HG02938 (cell line): ENCODE measurements at regions not wholly inside any gene's neighbourhood (a gene's known extent, or its start where the extent isn't known, plus 50 kb on each side); places are given as distances from the start of the nearest gene placed in this dataset.

Experiments
- ATAC-seq: cut with Tn5 transposase; IDR thresholded peaks from one replicate; pipeline ENCODE4 v1.9.1; 2021; ENCODE audit warnings: mild to moderate bottlenecking, moderate library complexity; ENCODE audit not compliant: unreplicated experiment

DNA sequence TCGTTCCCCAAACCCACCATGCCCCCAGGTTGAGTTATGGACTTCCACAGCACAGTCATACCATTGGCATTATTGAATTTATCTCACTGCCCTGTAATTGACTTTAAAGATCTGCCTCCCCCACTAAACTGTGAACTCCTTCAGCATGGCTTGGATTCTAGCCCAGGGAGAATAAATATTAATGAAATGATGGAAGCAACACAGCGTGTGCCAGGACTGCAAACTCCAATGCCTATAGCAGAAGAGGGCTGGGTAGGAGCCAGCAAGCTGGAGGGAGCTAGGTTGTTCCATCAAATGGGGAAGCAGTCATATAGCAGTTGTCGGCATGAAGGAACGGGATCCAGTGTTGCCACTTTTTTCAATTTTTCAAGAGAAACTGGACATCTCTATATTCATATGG lies 69.0 kb upstream of the MSX2 start:
- ATAC-seq: no peak

DNA sequence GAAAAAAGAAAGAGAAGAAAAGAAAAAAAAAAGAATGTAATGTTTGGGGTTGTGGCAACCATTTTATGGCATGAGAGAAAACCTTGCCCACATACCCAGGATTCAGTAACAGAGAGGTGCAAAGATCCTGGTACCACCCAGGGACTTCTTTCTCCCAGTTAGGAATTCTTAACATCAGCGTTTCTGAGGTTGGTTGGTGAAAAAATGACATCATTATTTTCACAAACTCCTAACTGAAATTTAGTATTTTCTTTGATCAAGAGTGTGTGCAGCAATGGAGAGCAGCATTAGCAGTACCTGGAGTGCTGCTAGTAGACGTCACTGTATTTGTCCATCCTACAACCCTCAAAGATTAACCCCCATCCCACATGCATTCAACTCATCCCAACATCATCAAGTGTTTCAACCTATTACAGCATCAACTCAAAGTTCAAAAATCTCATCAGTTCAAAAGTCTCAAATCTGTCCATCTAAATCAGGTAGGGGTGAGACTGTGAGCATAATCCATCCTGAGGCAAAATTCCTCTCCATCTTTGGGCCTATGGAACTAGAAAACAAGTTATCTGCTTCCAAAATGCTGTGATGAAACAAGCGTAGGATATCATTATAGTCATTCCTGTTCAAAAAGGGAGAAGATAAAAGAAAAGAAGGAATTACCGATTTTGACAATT lies 60.1 kb upstream of the MSX2 start:
- no peak for ATAC-seq

DNA sequence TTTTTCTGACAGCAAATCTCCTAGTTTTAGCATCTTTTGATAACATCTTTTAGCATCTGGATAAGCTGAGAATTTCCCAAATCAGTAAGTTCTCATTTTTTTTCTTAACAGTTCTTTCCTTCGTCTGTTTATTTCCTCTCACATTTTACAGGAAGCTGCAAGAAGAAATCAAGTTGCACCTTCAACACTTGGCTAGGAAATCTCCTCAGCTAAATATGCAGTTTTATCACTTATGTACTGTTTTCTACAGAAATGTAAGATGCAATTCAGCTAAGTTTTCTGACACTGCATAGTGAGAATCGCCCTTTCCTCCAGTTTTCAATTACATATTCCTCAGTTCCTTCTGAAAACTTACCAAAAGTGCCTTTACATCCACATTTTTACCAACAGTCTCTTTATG lies 59.0 kb upstream of the MSX2 start:
- ATAC-seq: no peak

GRCh38 chr5:174667526-174667925 lies 56.9 kb upstream of the MSX2 start:
- ATAC-seq: no peak

GRCh38 chr5:174668349-174668748 lies 56.0 kb upstream of the MSX2 start:
- ATAC-seq: no peak
